ENCODE measurements at regions not wholly inside any gene's neighbourhood (a gene's known extent, or its start where the extent isn't known, plus 50 kb on each side); places are given as distances from the start of the nearest gene placed in this dataset.

- ATAC-seq (no peak), DNase-seq (no peak)
- Histone ChIP-seq H3K4me1 (ENCODE audit: low read depth) (no peaks in the 10 kb centered on the region), H3K9me3 (no peaks in the 10 kb centered on the region), H3K4me3 (no peak overlapping the region), H3K36me3 (ENCODE audit: low read depth) (no peaks in the 10 kb centered on the region)
- intact Hi-C loops (cut with DNase I, micrococcal nuclease): no loop called here
- TF ChIP-seq CTCF (IDR thresholded peaks at IDR 0.05): no peak
Observed at GRCh38 chr1:217021956-217022355, 298.7 kb upstream of the ESRRG start.

GRCh38 chr1:217021400-217021799, 298.2 kb upstream of the ESRRG start:
- ATAC-seq (no peak), DNase-seq (no peak)
- Histone ChIP-seq H3K9me3 (no peaks in the 10 kb centered on the region), H3K36me3 (ENCODE audit: low read depth) (no peaks in the 10 kb centered on the region), H3K4me1 (ENCODE audit: low read depth) (no peaks in the 10 kb centered on the region), H3K4me3 (no peak overlapping the region)
- intact Hi-C loops (cut with DNase I, micrococcal nuclease): no loop called here
- TF ChIP-seq CTCF (IDR thresholded peaks at IDR 0.05): no peak

- H3K4me3 ChIP-seq: no peak overlapping the region
- ATAC-seq (no peak), DNase-seq (no peak)
- no peaks in the 10 kb centered on the region for H3K9me3 ChIP-seq
- intact Hi-C loops (cut with DNase I, micrococcal nuclease): no loop called here
- no peak for TF ChIP-seq CTCF (IDR thresholded peaks at IDR 0.05)
- no peaks in the 10 kb centered on the region for H3K36me3 ChIP-seq (ENCODE audit: low read depth)
- no peaks in the 10 kb centered on the region for H3K4me1 ChIP-seq (ENCODE audit: low read depth)
Observed at GRCh38 chr1:217019475-217019874, 296.2 kb upstream of the ESRRG start.

- H3K9me3 ChIP-seq: no peaks in the 10 kb centered on the region
- H3K4me3 ChIP-seq: no peak overlapping the region
- no peak for ATAC-seq
- DNase-seq: no peak
- H3K4me1 ChIP-seq (ENCODE audit: low read depth): no peaks in the 10 kb centered on the region
- no peak for TF ChIP-seq CTCF (IDR thresholded peaks at IDR 0.05)
- intact Hi-C loops (cut with DNase I, micrococcal nuclease): no loop called here
- H3K36me3 ChIP-seq (ENCODE audit: low read depth): no peaks in the 10 kb centered on the region
Observed at GRCh38 chr1:217018648-217019047, 295.4 kb upstream of the ESRRG start.

- TF ChIP-seq CTCF (IDR thresholded peaks at IDR 0.05): no peak
- H3K4me1 ChIP-seq (ENCODE audit: low read depth): no peaks in the 10 kb centered on the region
- no peak overlapping the region for H3K4me3 ChIP-seq
- no peaks in the 10 kb centered on the region for H3K36me3 ChIP-seq (ENCODE audit: low read depth)
- no peaks in the 10 kb centered on the region for H3K9me3 ChIP-seq
- DNase-seq (no peak), ATAC-seq (no peak)
- intact Hi-C loops (cut with DNase I, micrococcal nuclease): no loop called here
Observed at GRCh38 chr1:217017165-217017564, 293.9 kb upstream of the ESRRG start.

GRCh38 chr1:217014066-217014465, 290.8 kb upstream of the ESRRG start:
- peaks cover under 1% of the 10 kb centered on the region for H3K4me1 ChIP-seq (ENCODE audit: low read depth)
- H3K4me3 ChIP-seq: no peak overlapping the region
- no peak for TF ChIP-seq CTCF (IDR thresholded peaks at IDR 0.05)
- DNase-seq (no peak), ATAC-seq (no peak)
- H3K36me3 ChIP-seq (ENCODE audit: low read depth): no peaks in the 10 kb centered on the region
- H3K9me3 ChIP-seq: no peaks in the 10 kb centered on the region
- intact Hi-C loops (cut with DNase I, micrococcal nuclease): no loop called here

Measured in mucosa of descending colon (tissue), 3 donors.